Fibroblast of lung (primary cell): ENCODE measurements at regions not wholly inside any gene's neighbourhood (a gene's known extent, or its start where the extent isn't known, plus 50 kb on each side); places are given as distances from the start of the nearest gene placed in this dataset.

Experiments used
- EZH2 ChIP-seq: IDR thresholded peaks from 2 replicates; pipeline ENCODE4 v1.5.1; 2012; ENCODE audit warnings: low read length, control low read depth, mild to moderate bottlenecking; ENCODE audit errors: missing control alignments
- TF ChIP-seq, protein P1 (sequence below), 2 donors: IDR thresholded peaks in 1 of 2; conservative IDR thresholded peaks in 1 of 2; 1 replicate in 1 of 2; 2 replicates in 1 of 2; pipeline ENCODE4 v1.5.1; 2011 to 2012; ENCODE audit warnings: low read length in 2 of 2, control low read depth in 1 of 2, inconsistent platforms in 1 of 2, low read depth in 1 of 2, mild to moderate bottlenecking in 1 of 2

DNA sequence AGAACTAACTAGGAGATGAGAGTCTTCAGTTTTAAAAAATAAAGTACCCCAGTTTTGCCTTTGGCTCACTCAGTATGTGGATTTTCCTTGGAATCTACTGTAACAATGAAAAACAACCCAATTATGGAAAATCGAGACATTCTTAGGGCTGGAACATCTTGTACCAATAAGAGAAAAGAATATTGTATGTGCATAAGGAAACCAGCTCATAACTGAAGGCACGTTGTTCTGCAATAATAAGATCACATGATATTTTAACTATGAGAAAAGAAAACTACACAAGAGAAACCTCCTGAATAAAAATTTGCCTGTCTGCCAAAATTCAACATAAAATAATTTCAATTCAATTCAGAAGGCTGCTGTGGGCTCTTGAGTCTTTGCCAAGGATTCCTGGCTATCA, 261.8 kb upstream of the EDNRA start:
- TF ChIP-seq, protein P1, sequence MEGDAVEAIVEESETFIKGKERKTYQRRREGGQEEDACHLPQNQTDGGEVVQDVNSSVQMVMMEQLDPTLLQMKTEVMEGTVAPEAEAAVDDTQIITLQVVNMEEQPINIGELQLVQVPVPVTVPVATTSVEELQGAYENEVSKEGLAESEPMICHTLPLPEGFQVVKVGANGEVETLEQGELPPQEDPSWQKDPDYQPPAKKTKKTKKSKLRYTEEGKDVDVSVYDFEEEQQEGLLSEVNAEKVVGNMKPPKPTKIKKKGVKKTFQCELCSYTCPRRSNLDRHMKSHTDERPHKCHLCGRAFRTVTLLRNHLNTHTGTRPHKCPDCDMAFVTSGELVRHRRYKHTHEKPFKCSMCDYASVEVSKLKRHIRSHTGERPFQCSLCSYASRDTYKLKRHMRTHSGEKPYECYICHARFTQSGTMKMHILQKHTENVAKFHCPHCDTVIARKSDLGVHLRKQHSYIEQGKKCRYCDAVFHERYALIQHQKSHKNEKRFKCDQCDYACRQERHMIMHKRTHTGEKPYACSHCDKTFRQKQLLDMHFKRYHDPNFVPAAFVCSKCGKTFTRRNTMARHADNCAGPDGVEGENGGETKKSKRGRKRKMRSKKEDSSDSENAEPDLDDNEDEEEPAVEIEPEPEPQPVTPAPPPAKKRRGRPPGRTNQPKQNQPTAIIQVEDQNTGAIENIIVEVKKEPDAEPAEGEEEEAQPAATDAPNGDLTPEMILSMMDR (conservative IDR thresholded peaks at IDR 0.05 in 1 of 2, IDR thresholded peaks at IDR 0.05 in 1 of 2; ENCODE audit: low read depth in 1 of 2, low read length in 2 of 2), result no peak
- TF ChIP-seq EZH2, result no peak
